Stomach (tissue), 8 donors: ENCODE measurements at regions not wholly inside any gene's neighbourhood (a gene's known extent, or its start where the extent isn't known, plus 50 kb on each side); places are given as distances from the start of the nearest gene placed in this dataset.

Experiments used
- DNase-seq, 2 donors: peaks; one replicate each; pipeline versions ENCODE4 v3.0.0 to v3.0.0-alpha.2; 2013 to 2019
- H3K27ac ChIP-seq, 5 donors: fragments of 200-600 bp in 4 of 5; sonication (generic) in 4 of 5; one replicate each; pipeline ENCODE4 v1.5.1; 2013 to 2019; ENCODE audit warnings: mild to moderate bottlenecking in 1 of 5, moderate library complexity in 1 of 5
- H3K27me3 ChIP-seq, 3 donors: fragments of 200-600 bp; sonication (generic); one replicate each; pipeline ENCODE4 v1.5.1; 2017 to 2019; ENCODE audit warnings: mixed run types in 1 of 3
- H3K36me3 ChIP-seq, 4 donors: fragments of 200-600 bp; sonication (generic); 1 replicate in 3 of 4; 2 replicates in 1 of 4; pipeline ENCODE4 v1.5.1; 2016 to 2019
- H3K4me1 ChIP-seq, 4 donors: fragments of 200-600 bp; sonication (generic); one replicate each; pipeline ENCODE4 v1.5.1; 2016 to 2019
- H3K4me3 ChIP-seq, 4 donors: fragments of 200-600 bp; sonication (generic) in 3 of 4; one replicate each; pipeline ENCODE4 v1.5.1; 2016 to 2019; ENCODE audit warnings: mild to moderate bottlenecking in 1 of 4
- H3K9me3 ChIP-seq, 4 donors: fragments of 200-600 bp; sonication (generic); one replicate each; pipeline ENCODE4 v1.5.1; 2016 to 2019
- EP300 ChIP-seq: sonication (generic); formaldehyde crosslinking; IDR thresholded peaks from one replicate; pipeline ENCODE4 v1.6.1; 2017; ENCODE audit warnings: antibody characterized with exemption
- POLR2A ChIP-seq, 4 donors: fragments of 450-650 bp; IDR thresholded peaks; one replicate each; pipeline ENCODE4 v1.6.1; 2016; ENCODE audit warnings: antibody characterized with exemption in 4 of 4, control low read depth in 2 of 4, mild to moderate bottlenecking in 1 of 4, moderate library complexity in 1 of 4
- POLR2AphosphoS5 ChIP-seq, 3 donors: sonication (generic); formaldehyde crosslinking; IDR thresholded peaks; one replicate each; pipeline ENCODE4 v1.6.1; 2016; ENCODE audit warnings: antibody characterized with exemption in 3 of 3
- WGBS, 5 donors: extraction: QIAGEN DNeasy Blood & Tissue Kit in 3 of 5; methylation state at CpG; one replicate each; pipeline versions ENCODE4 v1.1.5 to v1.1.7; 2013 to 2018; 5-methylcytosine and 5-hydroxymethylcytosine counted together
- intact Hi-C: fragments of 100-400 bp; cut with DNase I; formaldehyde crosslinking; loops from one replicate; pipeline ENCODE4 v1.15.1; 2023; ENCODE audit warnings: low total_unique reads
- TF ChIP-seq, protein P1 (sequence below), 7 experiments: fragments of 450-650 bp in 4 of 7; fragments of 200-600 bp in 3 of 7; sonication (generic) in 3 of 7; IDR thresholded peaks; one replicate each; pipeline ENCODE4 v1.5.1; 2016 to 2019; ENCODE audit warnings: antibody characterized with exemption in 7 of 7, control low read depth in 2 of 7, mild to moderate bottlenecking in 1 of 7
- donor health status: healthy with polysubstance abuse.
- donor health status: Bipolar disorder and iron deficiency.
- donor health status: healthy.

DNA sequence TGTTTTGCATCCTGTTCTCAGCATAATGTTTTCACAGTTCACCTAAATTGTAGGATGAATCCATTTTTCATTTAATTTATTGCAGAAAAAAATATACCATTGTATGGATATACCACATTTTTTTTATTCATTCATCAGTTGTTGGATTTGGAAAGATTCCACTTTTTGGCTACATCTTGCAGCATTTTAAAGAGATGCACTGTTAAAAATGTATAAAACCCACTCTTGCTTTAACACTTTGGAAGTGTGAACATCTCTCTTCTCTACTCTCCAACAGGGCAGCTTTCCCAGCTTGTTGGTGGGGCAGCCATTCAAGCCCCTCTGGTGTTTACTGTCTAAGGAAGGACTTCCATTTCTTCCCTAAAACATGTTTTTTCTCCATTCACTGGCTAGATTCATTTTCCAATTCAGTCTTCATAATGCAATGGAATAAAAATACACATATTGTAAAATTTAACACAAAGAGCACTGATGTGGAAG is 104.4 kb upstream of the CBLN2 start:
- Histone ChIP-seq H3K27me3 (no peaks in the 10 kb centered on the region), H3K4me3 (no peak overlapping the region), H3K27ac (no peak overlapping the region), H3K36me3 (no peaks in the 10 kb centered on the region), H3K9me3 (no peaks in the 10 kb centered on the region), H3K4me1 (no peaks in the 10 kb centered on the region)
- TF ChIP-seq POLR2AphosphoS5 (IDR thresholded peaks at IDR 0.05) (no peak), EP300 (no peak), POLR2A (IDR thresholded peaks at IDR 0.05) (no peak)
- TF ChIP-seq, protein P1, sequence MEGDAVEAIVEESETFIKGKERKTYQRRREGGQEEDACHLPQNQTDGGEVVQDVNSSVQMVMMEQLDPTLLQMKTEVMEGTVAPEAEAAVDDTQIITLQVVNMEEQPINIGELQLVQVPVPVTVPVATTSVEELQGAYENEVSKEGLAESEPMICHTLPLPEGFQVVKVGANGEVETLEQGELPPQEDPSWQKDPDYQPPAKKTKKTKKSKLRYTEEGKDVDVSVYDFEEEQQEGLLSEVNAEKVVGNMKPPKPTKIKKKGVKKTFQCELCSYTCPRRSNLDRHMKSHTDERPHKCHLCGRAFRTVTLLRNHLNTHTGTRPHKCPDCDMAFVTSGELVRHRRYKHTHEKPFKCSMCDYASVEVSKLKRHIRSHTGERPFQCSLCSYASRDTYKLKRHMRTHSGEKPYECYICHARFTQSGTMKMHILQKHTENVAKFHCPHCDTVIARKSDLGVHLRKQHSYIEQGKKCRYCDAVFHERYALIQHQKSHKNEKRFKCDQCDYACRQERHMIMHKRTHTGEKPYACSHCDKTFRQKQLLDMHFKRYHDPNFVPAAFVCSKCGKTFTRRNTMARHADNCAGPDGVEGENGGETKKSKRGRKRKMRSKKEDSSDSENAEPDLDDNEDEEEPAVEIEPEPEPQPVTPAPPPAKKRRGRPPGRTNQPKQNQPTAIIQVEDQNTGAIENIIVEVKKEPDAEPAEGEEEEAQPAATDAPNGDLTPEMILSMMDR (IDR thresholded peaks at IDR 0.05) = no peak
- DNase-seq = no peak
- intact Hi-C loops = no loop called here

DNA sequence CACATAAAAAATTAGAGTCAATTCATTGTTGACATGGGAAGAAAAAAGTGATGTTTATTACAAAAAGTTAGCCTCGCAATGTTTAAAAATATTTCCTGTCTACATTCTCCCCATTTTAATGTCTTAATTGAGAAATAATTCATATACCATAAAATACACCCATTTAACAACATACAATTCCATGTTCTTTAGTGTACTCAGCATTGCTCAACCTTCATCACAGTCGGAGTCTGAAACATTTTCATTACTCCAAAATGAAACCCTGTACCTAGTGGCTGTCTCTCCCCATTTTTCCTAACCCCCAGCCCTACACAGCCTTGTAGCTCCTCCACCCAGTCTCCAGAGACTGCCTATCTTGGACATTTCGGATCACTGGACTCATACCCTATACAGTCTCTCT is 103.9 kb upstream of the CBLN2 start:
- Histone ChIP-seq H3K27me3 (no peaks in the 10 kb centered on the region), H3K9me3 (no peaks in the 10 kb centered on the region), H3K4me1 (no peaks in the 10 kb centered on the region), H3K27ac (no peak overlapping the region), H3K4me3 (no peak overlapping the region), H3K36me3 (no peaks in the 10 kb centered on the region)
- WGBS, 5 donors = 61 to 85% (median 79%) methylated on average over 3 of the region's 3 CpGs
- TF ChIP-seq, protein P1 (IDR thresholded peaks at IDR 0.05) = no peak
- no peak for DNase-seq
- intact Hi-C loops = no loop called here

DNA sequence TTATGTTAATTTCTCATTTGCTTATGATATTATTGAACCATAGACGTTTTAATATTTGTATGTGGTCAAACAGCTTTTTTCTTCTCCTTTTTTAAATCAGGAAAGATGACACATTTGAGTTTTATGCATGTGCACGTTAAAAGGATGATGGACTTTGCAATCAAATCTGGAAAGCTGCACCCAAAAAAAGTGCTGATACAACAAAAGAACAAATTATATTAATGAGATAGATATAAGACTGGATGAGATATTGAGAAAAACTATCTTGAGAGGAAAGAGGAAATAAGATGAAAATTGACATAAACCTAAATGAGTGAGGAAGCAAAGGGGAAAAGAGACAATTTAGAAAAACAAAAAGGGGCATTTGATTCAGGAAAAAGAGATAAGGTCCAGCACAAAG is 96.4 kb upstream of the CBLN2 start:
- WGBS, 5 donors = 48 to 51% (median 49%) methylated on average over 2 of the region's 2 CpGs
- TF ChIP-seq POLR2A (IDR thresholded peaks at IDR 0.05) (no peak), POLR2AphosphoS5 (IDR thresholded peaks at IDR 0.05) (no peak), EP300 (no peak)
- TF ChIP-seq, protein P1 (IDR thresholded peaks at IDR 0.05) = no peak
- no peak for DNase-seq
- H3K36me3 ChIP-seq = no peaks in the 10 kb centered on the region
- no peaks in the 10 kb centered on the region for H3K4me1 ChIP-seq
- H3K4me3 ChIP-seq = no peak overlapping the region
- intact Hi-C loops = no loop called here
- no peaks in the 10 kb centered on the region for H3K9me3 ChIP-seq
- H3K27ac ChIP-seq = no peak overlapping the region
- H3K27me3 ChIP-seq = no peaks in the 10 kb centered on the region

DNA sequence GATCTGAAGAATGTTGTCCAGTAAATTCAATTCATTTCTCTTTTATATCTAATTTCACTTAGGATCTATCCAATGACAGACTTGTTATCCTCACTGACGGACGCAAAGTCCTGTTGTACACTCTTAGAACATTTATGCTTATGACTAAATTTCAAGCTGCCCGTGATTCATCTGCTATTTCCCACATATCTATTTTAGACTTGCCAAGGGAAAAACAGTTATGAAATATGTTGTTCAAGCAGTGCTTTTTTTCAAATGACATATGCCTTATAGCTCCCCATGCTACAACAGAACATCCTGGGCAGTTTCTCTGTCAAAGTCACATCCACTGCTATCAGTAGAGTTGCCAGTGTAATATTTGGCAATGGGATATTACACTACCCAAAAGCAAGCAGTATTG is 94.2 kb upstream of the CBLN2 start:
- TF ChIP-seq, protein P1 (IDR thresholded peaks at IDR 0.05) = no peak
- TF ChIP-seq POLR2AphosphoS5 (IDR thresholded peaks at IDR 0.05) (no peak), EP300 (no peak), POLR2A (IDR thresholded peaks at IDR 0.05) (no peak)
- no peak for DNase-seq
- Histone ChIP-seq H3K4me3 (no peak overlapping the region), H3K27me3 (no peaks in the 10 kb centered on the region), H3K9me3 (no peaks in the 10 kb centered on the region), H3K27ac (no peak overlapping the region), H3K36me3 (no peaks in the 10 kb centered on the region), H3K4me1 (no peaks in the 10 kb centered on the region)
- intact Hi-C loops = no loop called here
- 88 to 93% (median 92%) methylated on average over 3 of the region's 3 CpGs for WGBS, 5 donors

DNA sequence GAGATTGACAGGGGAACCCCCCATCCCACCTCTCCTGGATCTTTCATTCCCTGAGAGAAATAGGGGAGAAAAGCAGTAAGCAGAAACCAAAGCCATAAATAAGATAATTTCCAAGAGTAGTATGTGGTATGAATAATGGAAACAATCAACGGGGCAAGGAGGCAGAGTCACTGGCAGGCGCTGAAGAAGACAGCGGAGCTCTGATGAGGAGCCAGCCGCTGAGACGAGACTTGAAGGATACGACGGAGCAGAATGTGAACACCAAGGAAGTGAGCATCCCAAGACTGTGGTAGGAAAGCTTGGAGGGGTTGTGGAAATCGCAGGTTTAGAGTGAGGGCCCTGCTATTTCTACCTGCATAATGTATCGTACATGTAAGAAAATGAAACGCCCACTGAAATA is 93.6 kb upstream of the CBLN2 start:
- DNase-seq = no peak
- TF ChIP-seq POLR2A (IDR thresholded peaks at IDR 0.05) = no peak
- TF ChIP-seq, protein P1 (IDR thresholded peaks at IDR 0.05) = no peak
- Histone ChIP-seq H3K4me3 (no peak overlapping the region), H3K27me3 (no peaks in the 10 kb centered on the region), H3K36me3 (no peaks in the 10 kb centered on the region), H3K9me3 (no peaks in the 10 kb centered on the region), H3K27ac (no peak overlapping the region), H3K4me1 (no peaks in the 10 kb centered on the region)
- intact Hi-C loops = no loop called here
- WGBS, 5 donors = 79 to 84% (median 82%) methylated on average over 10 of the region's 10 CpGs
